Stimulated activated CD4-positive, alpha-beta T cell treated with anti-CD3 and anti-CD28 coated beads, Interleukin-2, amount 100 ng/mL, for 48 hours (primary cell): ENCODE measurements at regions not wholly inside any gene's neighbourhood (a gene's known extent, or its start where the extent isn't known, plus 50 kb on each side); places are given as distances from the start of the nearest gene placed in this dataset.
"Not testable (repeated sequence)": the region's sequence is repeated elsewhere in the genome, so short reads cannot be mapped to it uniquely, and the experiment has no call there.

Experiments used
- DNase-seq, 2 donors: peaks; one replicate each; pipeline ENCODE4 v3.0.0-alpha.2; 2020

DNA sequence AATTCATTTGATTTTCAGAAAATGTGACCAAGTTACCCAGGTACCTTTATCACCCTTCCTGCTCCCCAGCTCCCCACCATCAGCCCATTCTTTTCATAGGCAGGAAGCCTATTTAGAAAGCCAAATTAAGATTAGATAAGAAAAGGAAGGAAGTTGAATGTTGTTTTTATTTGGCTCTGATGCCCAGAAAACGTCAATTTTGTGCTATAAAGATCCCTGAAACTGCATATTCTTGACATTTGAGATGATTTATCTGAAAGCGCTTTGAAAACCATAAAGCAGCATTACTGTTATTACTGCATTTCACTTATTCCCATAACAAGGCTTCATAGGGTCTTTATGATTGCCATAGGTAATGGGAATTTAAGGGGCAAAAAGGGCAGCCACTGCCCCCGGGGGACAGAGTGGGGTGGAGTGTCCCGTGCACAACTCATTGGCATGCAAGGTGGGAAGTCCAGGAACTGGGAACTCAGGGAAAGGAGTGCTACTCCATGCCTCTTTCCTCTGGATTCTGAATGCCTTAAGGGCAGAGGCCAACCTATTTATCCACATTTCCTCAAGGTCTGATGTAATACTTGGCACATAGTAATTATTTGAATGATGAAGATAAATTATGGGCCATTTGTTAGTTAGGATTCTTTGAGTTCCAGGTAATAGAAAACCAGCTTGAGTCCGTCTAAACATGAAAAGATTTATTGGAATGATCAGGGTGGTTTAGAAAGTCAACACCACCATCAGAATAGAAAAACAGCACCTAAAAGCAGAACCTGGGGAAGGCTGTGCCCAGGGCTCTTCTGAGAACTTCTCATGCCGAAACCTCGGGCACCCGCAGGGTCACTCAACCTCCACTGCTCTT, 100.6 kb upstream of the ELMO1 start:
- no peak for DNase-seq

DNA sequence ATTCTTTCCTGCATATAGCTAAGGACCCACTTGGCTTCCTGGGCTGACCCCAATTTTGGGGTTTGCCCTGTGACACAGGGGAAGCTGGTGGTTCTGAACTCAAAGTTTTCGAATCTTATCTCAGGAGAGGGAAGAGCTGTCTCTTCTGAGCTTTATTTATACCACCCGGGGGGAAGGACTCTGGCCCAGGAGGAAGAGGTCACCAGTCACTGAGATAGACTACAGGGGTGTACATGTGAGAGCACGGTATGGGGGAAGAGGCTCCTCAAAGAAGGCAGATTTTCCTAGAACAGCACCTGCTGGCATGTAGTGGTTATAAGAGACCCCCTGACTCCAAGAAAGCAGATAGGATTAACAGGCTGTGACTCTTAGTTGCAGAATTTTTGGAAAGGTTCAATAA, 101.8 kb upstream of the ELMO1 start:
- no peak for DNase-seq

DNA sequence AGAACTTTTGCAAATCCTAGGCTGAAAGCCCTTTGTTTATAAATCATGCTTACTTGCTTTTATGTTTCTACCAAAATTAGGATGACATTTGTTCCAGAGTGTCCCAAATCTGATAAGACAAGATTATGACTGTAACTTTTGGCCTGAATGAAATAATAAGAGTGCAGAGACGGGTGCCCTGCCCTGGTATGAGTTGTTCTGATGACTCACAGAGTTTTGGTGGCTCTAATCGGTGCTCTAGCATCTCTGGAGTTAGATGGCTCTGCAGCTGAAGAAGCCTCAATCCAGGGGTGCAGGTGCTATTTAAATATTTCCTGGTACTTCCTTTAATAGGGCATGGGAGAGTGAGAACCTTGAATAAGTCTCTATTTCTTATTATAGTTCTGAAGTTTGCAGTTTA, 102.2 kb upstream of the ELMO1 start:
- DNase-seq, result no peak

DNA sequence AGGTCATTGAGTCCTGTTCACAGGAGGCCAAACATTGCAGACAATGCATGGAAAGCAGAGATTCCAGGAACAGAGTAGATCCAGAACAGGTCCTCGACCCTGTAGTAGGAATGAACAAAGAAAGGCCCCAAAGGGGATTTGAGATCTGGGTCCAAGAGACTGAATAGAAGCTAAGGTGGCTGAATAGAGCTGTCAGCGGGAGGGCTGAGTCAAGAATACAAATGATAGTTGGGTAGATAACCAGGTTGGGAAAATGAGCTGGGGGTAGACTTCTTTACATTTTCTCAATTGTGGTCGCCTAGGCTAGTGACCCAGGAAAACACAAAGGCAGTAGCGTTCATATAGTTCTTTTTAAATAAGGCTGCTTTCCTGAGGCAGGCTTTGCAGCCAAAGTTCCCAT, 103.4 kb upstream of the ELMO1 start:
- DNase-seq, result no peak

DNA sequence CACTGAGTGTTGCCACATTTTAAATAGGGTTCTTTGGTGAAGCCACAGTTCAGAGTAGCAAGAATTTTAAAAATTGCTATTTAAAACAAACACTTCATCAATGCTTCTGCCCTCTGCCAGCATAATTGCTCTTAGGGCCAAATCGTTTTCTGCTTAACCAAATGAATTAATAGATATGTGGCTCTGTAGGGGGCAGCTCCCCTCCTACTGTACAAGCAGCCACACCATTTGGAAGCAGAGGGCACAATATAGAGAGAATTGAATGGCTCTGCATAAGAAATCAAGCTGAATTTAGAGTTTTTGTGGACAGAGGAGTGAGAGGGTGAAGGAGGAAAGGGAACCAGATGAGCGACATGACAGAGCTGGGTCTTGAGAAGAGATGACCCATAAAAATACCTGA, 103.8 kb upstream of the ELMO1 start:
- DNase-seq, result not testable (repeated sequence)

DNA sequence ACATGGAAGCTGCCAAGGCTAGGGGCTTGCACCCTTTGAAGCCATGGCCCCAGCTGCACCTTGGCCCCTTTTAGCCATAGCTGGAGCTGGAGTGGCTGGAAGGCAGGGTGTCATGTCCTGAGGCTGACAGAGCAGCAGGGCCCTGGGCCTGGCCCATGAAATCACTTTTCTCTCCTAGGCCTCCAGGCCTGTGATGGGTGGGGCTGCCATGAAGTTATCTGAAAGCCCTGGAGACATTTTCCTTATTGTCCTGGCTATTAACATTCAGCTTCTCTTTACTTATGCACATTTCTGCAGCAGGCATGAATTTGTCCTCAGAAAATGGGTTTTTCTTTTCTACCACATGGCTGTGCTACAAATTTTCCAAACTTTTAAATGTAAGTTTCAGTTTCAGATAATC, 106.9 kb upstream of the ELMO1 start:
- DNase-seq, result no peak

DNA sequence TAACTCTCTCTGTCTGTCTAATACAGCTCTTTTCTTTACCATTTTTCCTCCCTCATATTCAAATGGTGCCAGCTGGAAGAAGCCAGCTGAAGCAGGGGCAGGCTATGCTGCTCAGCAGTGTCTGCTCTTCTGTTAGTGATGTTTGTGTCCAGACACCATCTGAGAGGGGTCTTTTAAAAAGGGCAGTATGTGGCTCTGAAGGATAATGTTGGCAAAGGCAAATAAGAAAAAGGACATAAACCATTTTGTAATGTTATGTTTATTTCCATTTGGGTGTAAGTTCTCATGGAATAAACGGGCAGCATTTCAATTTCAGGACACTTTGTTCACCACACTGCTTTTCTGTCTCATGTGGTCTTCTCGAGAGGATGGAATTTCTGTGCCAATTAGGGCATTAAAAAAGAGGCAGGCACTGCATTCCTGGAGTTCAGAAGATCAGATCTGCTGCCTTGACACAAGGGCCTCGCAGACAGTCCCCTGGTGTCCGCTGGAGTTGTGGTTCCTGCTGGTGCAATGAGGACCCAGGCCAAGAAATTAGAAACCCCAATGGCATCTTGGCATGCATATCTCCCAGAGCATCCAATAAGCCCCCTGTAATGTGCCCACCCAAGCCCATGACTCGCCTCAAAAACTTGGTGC, 109.0 kb upstream of the ELMO1 start:
- no peak for DNase-seq

DNA sequence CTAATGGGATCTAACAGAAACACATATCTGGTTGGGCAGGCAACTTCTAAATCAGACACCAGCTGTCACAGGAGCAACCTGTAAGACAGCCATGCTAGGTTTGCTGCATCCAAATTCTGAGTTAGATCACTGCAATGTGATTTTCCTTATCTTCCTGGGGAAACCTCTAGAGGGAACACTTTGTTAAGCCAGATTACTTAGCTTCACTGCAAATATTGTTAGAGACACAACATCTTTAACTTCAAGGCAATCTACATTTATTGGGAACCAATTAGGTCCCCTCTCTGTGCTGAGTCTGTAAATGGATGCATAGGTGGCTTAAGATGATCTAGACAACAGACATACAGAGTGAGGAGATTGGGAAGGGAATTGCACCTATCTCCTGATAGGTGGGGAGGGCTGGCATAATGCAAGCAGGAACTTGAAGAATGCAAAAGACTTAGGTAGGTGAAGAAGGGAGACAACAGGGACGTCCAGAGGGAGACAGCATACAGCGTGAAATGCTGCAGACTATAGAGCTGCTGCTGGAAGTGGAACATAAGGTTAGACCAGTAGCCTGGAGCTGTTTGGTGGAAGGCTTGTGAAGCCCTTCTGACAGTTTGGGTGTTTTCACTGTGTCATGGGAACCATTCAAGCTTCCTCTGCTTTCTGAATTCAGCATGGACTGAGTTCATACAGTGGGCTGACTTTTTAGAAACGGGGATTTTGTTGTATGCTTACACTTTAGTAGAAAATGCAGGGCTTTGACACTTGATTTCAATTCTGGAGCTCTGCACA, 109.8 kb upstream of the ELMO1 start:
- no peak for DNase-seq

DNA sequence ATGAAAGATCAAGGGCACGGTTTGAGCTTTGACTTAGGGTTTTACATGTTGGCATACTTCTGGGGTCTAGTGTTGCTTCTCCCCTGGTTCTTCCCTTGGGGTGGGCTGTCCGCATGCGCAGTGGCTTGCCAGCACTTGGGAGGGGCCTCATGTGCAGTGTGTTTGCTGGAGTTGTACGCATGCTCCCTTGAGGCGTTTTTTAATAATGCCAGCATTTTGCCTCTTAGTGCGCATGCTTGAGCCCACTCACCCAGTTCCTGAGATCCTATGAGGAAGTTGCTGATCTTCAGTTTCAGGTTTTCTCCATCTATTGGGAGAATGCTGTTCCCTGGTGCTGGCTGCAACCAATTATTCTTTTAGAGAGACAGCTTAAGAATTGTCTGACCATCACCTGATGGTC, 113.4 kb upstream of the GPR141 start:
- DNase-seq, result no peak

DNA sequence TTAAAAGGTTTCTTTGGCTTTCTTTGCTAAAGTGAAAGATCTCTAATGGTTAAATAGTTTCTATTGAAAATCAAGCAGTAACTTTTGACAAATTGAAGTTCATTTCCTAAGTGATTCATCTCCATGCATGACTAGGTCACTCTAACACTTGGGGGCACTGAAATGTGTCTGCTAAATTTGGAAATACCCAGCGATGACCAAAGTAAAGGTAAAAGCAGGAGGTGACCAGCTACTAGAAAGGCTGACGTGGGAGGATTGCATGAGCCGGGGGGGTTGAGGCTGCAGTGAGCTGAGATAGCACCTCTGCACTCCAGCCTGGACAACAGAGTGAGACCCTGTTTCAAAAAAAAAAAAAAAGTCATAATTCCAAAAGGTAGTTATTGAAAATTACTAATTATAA, 111.8 kb upstream of the GPR141 start:
- no peak for DNase-seq

DNA sequence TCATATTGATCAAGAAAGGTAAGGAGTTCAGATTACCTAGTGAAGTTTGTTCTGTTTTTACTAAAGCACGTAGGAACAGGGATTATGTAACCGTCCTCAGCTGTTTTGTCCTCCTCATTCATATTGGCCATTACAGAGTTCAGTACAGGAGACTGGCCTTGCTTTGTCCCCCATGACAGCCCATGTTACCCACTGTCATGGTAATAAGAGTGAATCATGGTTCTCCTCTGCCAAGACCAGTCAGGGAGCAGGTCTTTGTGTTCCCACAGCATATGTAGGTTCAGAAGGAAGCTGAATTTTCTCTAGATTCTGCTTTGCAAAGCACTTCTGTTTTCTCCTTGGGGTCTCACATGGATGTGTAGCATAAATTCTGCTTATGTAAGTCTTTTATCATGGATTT, 106.2 kb upstream of the GPR141 start:
- DNase-seq, result no peak

DNA sequence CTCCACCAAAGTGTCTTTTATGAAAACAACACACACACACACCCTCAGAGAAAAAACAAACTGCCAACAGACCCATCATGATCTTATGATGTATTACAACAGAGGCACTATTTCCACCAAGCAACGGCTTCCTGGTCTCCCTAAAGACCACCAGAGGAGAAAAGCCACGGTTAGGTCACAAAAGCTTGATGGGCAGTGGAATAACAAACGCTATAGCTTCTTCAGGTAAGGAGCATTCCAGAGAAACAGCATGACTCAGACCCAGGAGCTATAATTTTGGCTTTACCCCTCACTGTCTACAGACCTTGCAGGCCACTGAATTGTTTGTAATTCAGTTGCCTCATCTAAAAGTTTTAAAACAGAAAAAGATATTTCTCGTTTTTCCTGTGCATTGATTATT, 105.7 kb upstream of the GPR141 start:
- no peak for DNase-seq

DNA sequence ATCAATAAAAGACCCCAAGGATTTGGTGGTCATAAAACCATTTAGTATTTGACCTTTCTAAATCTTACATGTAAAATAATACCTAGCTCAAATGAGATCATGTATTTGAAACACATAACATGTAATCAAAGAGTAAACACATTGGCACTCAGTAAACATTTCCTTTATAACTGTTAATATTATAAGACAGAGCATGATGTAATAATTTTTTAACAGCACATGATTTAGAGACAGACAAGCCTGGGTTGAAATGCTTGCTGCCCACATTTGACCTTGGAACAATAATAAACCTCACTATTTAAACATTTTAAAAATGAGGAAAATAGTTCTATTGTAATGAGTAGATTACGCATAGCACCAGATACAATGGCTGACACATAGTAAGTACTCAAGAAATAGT, 105.2 kb upstream of the GPR141 start:
- no peak for DNase-seq

DNA sequence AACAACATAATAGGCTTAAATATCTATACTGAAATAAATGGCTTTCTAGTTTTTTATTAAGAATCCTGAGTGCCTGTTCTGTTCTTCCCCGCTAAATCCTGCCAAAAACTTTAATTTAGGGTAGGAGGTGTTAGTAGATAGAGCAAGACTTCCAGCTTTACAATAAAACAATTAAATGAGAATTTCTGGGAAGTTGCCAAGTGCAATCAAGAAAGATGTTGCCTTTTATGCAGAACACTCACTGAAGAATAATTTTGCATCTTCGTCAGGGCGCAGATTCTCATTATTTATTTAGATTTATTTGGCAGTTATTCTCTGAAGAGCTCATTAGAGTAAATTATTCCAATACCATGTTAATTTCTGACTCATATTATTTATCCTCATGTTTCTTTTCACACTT, 103.2 kb upstream of the GPR141 start:
- no peak for DNase-seq

DNA sequence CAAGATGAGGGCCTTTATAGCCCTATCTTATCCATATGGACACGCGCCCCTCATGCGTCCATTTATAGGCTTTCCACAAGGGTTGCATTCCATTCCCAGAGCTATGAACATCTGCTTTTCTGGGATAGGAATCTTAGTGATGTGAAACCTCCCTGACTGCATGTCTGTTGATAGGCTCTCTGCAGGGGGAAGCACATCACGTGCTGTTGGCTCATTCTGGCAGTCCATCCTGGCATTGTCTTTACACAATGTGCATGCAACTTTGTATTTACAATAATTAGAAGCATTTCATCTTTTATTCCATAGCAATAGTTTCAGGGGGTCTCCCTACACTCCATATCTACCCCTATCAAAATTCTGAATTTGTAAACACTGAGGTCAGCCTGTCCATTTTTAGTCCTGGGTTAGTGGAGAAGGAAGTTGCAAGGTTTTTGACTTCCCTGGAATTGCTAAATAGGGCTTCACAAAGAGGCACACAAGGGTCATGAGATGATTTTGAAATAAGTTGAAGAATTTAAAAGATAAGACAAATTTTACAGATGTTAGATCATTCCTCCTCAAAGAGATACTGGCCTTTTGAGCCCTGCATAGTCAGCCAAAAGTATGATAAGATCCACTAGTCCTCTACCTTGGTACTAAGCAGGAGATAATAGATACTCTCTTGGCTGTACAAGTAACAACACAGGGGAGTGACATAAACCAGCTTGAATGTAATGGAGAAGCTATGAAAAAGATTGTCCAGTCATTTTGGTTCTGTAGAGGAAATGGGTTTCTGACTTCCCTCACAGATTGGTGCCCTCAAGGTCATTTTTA, 98.7 kb upstream of the GPR141 start:
- DNase-seq, result not testable (repeated sequence)

DNA sequence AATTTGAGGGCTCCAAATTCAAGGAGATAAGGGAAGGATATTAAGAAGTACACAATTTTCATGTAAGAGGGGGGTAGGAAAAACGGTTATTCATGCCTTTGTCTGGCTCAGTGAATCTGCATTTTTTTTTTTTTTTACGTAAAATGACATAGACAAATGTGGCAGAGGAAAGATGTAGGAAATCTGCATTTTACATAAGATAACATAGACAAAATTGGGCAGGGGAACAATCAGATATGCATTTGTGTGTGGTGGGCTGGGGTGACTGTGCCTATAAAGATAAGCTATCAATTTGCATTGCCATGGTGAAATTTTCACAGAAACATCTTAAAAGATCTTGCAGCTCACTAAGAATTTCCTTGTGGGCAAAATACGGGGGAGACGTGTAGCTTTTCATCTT, 92.7 kb upstream of the GPR141 start:
- DNase-seq, result no peak

DNA sequence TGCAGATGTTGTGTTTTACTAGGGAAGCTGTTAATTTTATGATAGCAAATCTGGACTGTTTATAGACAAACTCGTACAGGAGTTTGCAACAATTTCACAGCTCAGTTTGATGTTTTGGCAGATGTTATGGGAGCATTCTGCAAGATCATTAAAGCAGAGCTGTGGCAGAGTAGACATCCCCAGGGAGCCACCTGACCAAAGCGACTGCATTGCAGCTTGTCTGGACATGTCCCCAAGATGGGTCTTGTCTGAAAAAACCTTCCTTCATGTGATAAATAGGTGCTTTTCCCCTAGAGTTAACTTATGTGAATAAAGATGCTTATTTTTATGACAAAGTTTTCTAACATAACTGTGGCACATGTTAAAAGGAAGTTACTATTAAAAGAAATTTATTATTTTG, 91.2 kb upstream of the GPR141 start:
- DNase-seq, result no peak

DNA sequence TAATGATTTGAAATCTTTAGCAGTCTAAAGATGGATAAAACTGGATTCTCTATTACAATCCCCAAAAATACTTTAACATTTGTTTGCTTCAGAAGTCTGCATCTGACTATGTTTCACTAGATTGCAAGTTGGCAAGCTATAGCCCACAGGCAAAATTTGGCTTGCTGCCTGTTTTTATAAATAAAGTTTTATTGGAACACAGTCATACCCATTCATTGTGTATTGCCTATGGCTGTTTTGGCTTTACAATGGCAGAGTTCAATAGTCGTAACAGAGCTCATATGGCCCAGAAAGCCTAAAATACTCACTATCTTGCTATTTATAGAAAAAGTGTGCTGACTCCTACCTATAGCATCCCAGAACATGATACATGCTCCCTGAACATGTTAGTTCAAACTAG, 89.0 kb upstream of the GPR141 start:
- DNase-seq, result no peak

DNA sequence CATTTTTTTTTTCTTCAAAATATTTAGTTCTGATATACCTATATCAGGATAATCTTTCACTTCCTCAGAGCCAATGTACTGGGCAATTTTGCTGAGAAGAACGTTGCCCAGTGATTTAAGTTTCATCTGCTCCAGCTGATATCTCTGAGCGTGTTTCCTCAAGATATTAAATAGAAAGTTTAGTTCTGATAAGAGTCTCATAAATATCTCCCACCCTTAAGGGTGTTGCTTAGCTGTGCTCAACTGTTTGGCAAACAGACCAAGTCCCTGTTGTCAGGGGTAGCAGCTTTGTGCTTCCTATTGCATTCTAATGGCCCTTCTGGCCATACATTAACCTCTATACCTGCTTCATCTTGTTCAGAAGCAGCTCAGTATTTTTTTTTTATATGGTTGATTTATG, 84.7 kb upstream of the GPR141 start:
- DNase-seq, result no peak

DNA sequence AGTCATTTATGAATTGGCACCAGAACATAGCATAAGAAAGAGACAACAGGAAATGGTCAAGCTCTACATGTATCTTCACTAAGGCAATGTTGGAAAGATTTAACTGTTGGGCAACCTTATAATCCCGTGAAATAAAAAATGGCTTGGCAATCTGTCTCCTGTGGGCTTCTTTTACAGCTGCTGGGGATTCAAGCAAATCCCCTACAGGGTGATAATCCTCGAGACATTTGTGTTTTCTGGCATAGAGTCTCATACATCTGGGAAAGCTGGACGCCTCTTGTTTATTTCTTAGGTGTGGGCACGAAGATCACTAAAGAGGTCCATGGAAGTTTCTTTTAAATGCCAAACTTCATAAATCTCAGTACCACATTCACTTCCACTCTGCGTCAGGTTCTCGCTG, 82.2 kb upstream of the GPR141 start:
- no peak for DNase-seq

DNA sequence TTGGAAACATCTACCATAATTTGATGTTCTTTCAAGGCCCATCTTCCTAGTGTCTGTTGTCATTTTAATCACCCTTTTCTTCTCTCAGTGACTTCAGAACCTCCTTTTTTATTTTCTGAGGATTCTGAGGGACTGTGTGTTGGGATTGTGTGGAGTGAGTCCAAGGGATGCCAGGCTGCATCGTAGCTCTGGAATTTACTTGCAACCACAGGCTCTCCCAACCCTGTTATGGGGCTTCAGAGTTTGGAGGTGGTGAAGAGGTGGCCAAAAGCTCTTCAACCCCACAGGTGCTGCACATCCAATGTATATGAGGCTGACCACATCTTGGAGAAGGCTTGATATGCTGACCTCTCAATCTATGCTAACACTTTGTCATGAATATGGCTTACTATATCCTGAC, 79.5 kb upstream of the GPR141 start:
- DNase-seq, result no peak

DNA sequence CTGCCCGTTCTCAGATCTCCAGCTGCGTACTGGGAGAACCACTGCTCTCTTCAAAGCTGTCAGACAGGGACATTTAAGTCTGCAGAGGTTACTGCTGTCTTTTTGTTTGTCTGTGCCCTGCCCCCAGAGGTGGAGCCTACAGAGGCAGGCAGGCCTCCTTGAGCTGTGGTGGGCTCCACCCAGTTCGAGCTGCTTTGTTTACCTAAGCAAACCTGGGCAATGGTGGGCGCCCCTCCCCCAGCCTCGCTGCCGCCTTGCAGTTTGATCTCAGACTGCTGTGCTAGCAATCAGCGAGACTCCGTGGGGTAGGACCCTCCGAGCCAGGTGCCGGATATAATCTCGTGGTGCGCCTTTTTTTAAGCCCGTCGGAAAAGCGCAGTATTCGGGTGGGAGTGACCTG, 66.2 kb upstream of the GPR141 start:
- DNase-seq, result not testable (repeated sequence)

DNA sequence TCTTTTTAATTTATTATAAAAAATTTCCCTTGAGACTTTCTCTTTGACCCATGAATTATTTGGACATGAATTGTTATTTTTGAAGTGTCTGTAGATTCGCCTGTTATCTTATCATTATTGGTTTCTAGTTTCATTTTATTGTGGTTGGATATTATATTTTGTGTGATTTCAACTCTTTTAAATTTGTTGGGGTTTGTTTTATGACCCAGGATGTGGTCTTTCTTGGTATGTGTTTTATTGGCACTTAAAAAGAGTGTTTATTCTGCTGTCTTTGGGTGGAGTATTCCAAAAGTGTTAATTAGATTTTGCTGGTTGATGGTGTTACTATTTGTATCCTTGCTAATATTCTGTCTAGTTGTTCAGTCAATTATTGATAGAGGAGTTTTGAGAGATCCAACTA, 50.5 kb upstream of the GPR141 start:
- no peak for DNase-seq
